HG02759 (cell line): ENCODE measurements at regions not wholly inside any gene's neighbourhood (a gene's known extent, or its start where the extent isn't known, plus 50 kb on each side); places are given as distances from the start of the nearest gene placed in this dataset.

Experiments
- ATAC-seq: cut with Tn5 transposase; IDR thresholded peaks from one replicate; pipeline ENCODE4 v1.9.1; 2021; ENCODE audit warnings: mild to moderate bottlenecking, moderate library complexity; ENCODE audit not compliant: unreplicated experiment

- ATAC-seq: no peak
Observed at GRCh38 chr11:70878366-70878765, 374.0 kb downstream of the SHANK2 start.

GRCh38 chr11:70879601-70880285 is 372.6 kb downstream of the SHANK2 start:
- no peak for ATAC-seq

GRCh38 chr11:70880416-70880815 is 372.0 kb downstream of the SHANK2 start:
- ATAC-seq: no peak

GRCh38 chr11:70881948-70882715 is 370.2 kb downstream of the SHANK2 start:
- no peak for ATAC-seq

- no peak for ATAC-seq
Observed at GRCh38 chr11:70882716-70883085, 369.7 kb downstream of the SHANK2 start.

- ATAC-seq: no peak
Observed at GRCh38 chr11:70883323-70883940, 368.9 kb downstream of the SHANK2 start.

- no peak for ATAC-seq
Observed at GRCh38 chr11:70883973-70884623, 368.3 kb downstream of the SHANK2 start.

GRCh38 chr11:70885281-70886231 is 366.8 kb downstream of the SHANK2 start:
- no peak for ATAC-seq

- no peak for ATAC-seq
Observed at GRCh38 chr11:70886256-70886655, 366.1 kb downstream of the SHANK2 start.

- ATAC-seq: no peak
Observed at GRCh38 chr11:70886676-70887541, 365.5 kb downstream of the SHANK2 start.

GRCh38 chr11:70887542-70887827 is 364.9 kb downstream of the SHANK2 start:
- no peak for ATAC-seq

GRCh38 chr11:70888061-70888460 is 364.3 kb downstream of the SHANK2 start:
- no peak for ATAC-seq

- no peak for ATAC-seq
Observed at GRCh38 chr11:70889411-70889810, 363.0 kb downstream of the SHANK2 start.

- ATAC-seq: no peak
Observed at GRCh38 chr11:70891844-70892380, 360.5 kb downstream of the SHANK2 start.

GRCh38 chr11:70892889-70893288 is 359.5 kb downstream of the SHANK2 start:
- no peak for ATAC-seq

GRCh38 chr11:70894566-70895365 is 357.6 kb downstream of the SHANK2 start:
- ATAC-seq: no peak

- ATAC-seq: no peak
Observed at GRCh38 chr11:70895366-70895670, 357.1 kb downstream of the SHANK2 start.

- no peak for ATAC-seq
Observed at GRCh38 chr11:70897429-70897828, 354.9 kb downstream of the SHANK2 start.

GRCh38 chr11:70899616-70900015 is 352.8 kb downstream of the SHANK2 start:
- ATAC-seq: no peak
